ENCODE measurements at regions not wholly inside any gene's neighbourhood (a gene's known extent, or its start where the extent isn't known, plus 50 kb on each side); places are given as distances from the start of the nearest gene placed in this dataset.

DNA sequence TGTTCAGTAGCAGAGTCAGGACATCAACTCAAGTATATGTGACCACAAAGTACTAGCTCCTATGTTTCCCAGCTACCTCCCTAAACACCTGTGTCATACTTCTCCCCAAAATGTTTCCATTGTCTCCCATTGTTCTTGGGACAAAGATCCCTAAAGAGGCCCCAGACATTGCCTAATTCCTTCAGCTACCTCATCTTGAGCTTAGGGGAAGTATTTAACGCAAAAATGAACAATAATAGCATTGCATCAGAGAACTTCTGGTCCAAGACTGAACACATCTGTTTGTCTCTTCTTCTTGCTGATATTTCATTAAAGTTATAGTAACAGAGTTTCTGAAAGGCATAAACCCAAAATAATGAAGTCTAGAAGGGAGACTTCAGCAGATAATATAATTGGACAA lies 430.8 kb downstream of the MTRR start:
- TF ChIP-seq, protein P1, sequence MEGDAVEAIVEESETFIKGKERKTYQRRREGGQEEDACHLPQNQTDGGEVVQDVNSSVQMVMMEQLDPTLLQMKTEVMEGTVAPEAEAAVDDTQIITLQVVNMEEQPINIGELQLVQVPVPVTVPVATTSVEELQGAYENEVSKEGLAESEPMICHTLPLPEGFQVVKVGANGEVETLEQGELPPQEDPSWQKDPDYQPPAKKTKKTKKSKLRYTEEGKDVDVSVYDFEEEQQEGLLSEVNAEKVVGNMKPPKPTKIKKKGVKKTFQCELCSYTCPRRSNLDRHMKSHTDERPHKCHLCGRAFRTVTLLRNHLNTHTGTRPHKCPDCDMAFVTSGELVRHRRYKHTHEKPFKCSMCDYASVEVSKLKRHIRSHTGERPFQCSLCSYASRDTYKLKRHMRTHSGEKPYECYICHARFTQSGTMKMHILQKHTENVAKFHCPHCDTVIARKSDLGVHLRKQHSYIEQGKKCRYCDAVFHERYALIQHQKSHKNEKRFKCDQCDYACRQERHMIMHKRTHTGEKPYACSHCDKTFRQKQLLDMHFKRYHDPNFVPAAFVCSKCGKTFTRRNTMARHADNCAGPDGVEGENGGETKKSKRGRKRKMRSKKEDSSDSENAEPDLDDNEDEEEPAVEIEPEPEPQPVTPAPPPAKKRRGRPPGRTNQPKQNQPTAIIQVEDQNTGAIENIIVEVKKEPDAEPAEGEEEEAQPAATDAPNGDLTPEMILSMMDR (IDR thresholded peaks at IDR 0.05), result no peak

DNA sequence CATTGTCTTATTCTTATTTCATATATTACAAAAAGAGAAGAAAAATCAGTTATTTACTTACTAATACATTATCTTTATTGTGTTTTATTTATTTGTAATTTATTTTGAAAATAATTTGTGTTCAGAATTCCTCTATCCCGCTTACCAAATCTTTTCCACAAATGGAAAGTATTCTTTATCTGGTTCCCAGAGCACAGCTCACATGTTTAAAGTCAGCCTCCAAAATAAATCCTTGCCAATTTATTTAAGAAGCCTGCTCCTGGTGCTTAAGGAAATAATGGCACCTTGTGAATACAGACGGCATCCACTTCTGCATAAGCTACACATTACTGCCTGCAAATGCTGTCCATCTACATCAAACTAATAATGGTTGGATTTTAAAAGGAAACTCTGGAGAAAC lies 435.4 kb downstream of the MTRR start:
- TF ChIP-seq, protein P1 (IDR thresholded peaks at IDR 0.05), result no peak

DNA sequence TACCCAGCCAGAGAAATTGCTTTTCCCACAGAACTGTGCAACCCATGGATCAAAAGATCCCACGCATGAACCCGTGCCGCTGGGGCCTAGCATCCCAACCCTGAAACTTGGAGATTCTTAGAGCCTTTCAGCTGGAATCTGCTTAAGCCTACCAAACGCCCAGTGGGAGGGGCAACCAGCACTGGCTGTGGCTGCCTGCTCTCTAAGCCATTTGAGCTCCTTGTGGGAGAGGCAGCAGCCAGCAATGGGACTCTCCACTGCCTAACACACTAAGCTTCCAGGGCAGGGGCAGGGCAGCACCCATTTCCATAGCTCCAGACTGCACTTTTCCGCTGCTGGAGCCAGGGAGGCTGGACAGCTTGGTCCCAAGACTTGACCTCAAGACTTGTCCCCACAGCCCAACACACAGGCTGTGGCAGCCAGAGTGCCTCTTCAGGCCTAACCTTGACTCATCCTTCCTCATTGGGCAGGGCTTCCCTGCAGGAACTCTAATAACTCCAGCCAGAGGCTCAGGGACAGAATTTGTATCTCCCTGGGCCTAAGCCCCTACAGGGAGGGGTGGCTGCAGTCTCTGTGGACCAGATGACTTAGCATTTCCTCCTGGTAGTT lies 437.4 kb downstream of the MTRR start:
- TF ChIP-seq, protein P1 (IDR thresholded peaks at IDR 0.05), result no peak

DNA sequence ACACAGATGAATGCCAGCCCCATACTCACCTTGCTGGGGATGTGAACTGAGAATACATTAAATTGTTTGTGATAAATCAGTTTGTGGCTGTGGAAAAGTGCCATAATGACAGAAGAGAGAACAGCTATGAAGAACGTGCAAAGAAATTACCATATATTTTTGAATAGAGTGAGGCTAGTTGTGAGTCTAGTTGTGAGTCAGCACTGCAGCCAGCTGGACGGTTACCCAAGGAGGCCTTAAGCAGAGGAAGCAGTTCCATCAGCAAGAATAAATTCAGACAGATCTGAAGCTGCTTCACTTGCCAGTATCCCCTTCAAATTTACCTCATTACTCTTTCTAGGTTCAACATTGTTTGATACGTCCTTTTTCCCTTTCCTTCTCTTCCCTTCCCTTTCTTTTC lies 446.0 kb downstream of the MTRR start:
- TF ChIP-seq, protein P1 (IDR thresholded peaks at IDR 0.05), result no peak

DNA sequence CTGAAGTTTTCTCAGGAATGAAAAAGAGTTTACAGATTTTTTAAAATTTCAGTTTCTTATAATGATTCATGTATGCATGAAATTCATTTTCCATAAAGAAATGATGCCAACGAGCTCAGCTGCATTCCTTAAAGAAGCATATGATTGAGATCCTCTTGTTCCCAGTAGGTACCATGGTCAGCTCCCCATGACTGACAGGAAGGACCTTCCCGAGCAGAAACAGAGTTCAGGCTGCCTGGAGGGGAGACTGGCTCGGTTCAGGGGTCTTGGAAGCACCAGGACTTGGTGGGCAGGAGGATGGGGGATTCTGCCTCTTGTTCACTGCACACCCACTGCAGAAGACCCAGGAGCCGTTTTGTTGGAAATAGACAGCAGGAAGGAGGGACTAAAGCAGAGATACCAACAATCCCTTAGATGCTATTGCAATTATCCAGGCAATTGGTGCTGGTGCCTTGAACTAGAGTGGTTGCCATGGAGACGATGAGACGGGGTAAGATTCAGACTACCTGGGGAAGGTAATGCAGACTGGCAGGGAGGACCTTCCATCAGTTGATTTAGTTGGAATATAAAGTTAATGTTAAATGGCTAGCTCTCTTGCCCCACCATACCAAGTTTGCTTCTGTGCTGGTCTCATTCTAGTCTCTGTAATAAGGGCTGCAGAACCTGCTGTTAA lies 447.8 kb downstream of the MTRR start:
- TF ChIP-seq, protein P1 (IDR thresholded peaks at IDR 0.05), result no peak

DNA sequence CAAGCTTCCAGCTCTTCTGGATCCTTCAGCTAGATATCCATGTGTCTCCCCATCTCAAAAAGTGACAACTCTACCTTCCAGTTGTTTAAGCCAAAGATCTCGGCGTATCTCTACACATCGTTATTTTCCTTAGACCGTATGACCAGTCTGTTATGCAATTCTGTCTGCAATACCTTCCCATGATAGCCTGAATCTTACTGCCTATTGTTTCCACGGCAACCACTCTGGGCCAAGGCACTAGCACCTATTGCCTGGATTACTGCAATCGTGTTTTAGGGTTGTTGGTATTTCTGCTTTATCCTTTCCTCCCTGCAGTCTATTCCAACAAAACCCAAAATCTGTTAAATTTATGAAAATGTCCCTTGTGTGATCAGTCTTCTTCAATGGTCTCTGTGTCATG lies 448.4 kb downstream of the MTRR start:
- TF ChIP-seq, protein P1 (IDR thresholded peaks at IDR 0.05), result no peak

DNA sequence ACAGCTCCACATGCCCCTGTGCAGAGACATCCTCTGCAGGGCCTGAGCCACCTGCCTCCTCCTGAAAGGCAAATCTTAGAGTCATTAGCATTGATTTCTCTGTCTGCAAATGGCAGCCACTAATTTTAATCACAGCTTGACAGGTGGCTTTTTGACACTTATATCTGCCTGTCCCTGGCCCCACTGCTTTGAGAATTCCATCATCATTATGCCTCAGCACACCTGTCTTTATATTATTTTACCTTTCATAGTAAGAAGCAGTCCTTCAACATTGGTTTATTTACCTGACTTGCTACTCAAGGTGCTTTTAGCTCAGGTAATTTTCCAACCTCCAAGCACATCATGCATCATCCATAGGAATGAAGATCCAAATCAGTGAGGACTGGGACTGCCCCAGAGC lies 451.3 kb downstream of the MTRR start:
- TF ChIP-seq, protein P1 (IDR thresholded peaks at IDR 0.05), result no peak

All from LNCAP (cell line).